ENCODE measurements at regions not wholly inside any gene's neighbourhood (a gene's known extent, or its start where the extent isn't known, plus 50 kb on each side); places are given as distances from the start of the nearest gene placed in this dataset.

- DNase-seq (ENCODE audit: low spot score in 2 of 2): no peak
- no peak overlapping the region for H3K4me3 ChIP-seq
- H3K9me3 ChIP-seq: no peaks in the 10 kb centered on the region
- TF ChIP-seq POLR2A (IDR thresholded peaks at IDR 0.05) (no peak), POLR2AphosphoS5 (IDR thresholded peaks at IDR 0.05) (no peak), CTCF (IDR thresholded peaks at IDR 0.05) (no peak)
- no peaks in the 10 kb centered on the region for H3K27me3 ChIP-seq
- no peak overlapping the region for H3K27ac ChIP-seq
- H3K36me3 ChIP-seq: no peaks in the 10 kb centered on the region
- intact Hi-C loops (cut with DNase I; ENCODE audit: low total_unique reads): no loop called here
- no peaks in the 10 kb centered on the region for H3K4me1 ChIP-seq
Measured at GRCh38 chr6:84280030-84280429, 52.6 kb upstream of the CEP162 start.

- no peaks in the 10 kb centered on the region for H3K9me3 ChIP-seq
- no peak overlapping the region for H3K27ac ChIP-seq
- no peak for TF ChIP-seq CTCF (IDR thresholded peaks at IDR 0.05)
- no peak for TF ChIP-seq POLR2AphosphoS5 (IDR thresholded peaks at IDR 0.05)
- no peak for TF ChIP-seq POLR2A (IDR thresholded peaks at IDR 0.05)
- no peaks in the 10 kb centered on the region for H3K27me3 ChIP-seq
- no peak overlapping the region for H3K4me3 ChIP-seq
- DNase-seq (ENCODE audit: low spot score in 2 of 2): no peak
- no peaks in the 10 kb centered on the region for H3K36me3 ChIP-seq
- H3K4me1 ChIP-seq: no peaks in the 10 kb centered on the region
- intact Hi-C loops (cut with DNase I; ENCODE audit: low total_unique reads): no loop called here
Measured at GRCh38 chr6:84278321-84278998, 51.0 kb upstream of the CEP162 start.
